ENCODE measurements at regions not wholly inside any gene's neighbourhood (a gene's known extent, or its start where the extent isn't known, plus 50 kb on each side); places are given as distances from the start of the nearest gene placed in this dataset.

DNA sequence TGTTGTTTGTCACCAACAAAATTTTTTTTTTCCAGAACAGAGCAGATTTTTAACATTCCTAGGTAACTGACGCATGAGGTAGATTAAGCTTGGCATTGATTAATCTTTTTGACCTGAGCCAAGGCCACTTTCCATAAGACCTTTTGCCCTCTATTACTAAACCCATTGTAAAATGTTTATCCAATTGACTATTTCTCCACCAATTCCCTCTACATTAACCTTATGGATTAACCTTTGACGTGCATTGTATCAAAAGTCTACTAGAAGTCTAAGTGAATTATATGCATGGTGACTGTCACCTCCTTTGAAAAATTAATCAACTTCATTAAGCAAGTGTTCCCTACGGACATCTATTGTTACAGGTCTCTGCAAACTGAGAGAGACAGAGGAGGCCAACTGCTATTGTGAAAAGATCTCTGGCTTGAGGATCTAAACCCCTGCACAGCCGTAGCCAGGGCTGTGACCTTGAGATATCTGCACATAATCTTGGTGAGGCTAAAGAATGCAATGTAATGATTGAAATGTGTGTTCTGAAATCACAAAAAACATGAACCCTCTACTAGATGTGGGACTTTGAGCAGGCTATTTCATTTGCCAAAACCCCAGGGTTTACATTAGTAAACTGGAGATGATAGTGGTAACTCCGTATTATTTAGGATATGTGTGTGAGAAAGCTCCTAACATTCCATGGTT is 632.2 kb downstream of the TLR4 start (continued):
- no peak for TF ChIP-seq ZEB2 (tag by site-specific recombination; IDR thresholded peaks at IDR 0.05)

DNA sequence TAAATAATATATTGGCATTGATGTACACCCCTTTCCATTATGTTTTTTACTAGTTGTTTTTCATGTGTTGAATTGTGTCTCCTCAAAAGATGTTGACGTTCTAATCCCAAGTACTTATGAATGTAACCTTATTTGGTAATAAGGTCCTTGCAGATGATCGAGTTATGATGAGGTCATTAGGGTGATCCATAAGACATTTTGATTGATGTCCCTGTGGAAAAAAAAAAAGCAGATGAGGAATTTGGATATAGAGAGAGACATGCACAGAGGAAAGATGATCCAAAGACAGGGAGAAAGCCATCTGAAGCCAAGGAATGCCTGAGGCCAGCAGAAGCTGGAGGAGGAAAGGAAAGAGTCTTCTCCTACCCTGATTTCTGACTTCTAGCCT is 632.7 kb downstream of the TLR4 start:
- no peak overlapping the region for H3K27ac ChIP-seq (ENCODE audit: extremely low read depth, low read depth, low read length)
- no peaks in the 10 kb centered on the region for H3K9me3 ChIP-seq (ENCODE audit: control insufficient read depth, insufficient read depth, low read depth, low read length)
- H3K4me3 ChIP-seq (ENCODE audit: low read depth, low read length), result no peak overlapping the region
- ChIA-PET CTCF (no interaction called here), POLR2A (no interaction called here)
- H3K4me1 ChIP-seq (ENCODE audit: control insufficient read depth, insufficient read depth, low read length), result no peaks in the 10 kb centered on the region
- TF ChIP-seq ZNF266 (tag by site-specific recombination; IDR thresholded peaks at IDR 0.05; ENCODE audit: low read depth) (no peak), ZNF391 (tag by site-specific recombination; IDR thresholded peaks at IDR 0.05; ENCODE audit: borderline replicate concordance, low read depth) (no peak), TCF7L2 (IDR thresholded peaks at IDR 0.05; ENCODE audit: borderline replicate concordance, low read depth, low read length) (no peak)
- TF ChIP-seq, protein P1, sequence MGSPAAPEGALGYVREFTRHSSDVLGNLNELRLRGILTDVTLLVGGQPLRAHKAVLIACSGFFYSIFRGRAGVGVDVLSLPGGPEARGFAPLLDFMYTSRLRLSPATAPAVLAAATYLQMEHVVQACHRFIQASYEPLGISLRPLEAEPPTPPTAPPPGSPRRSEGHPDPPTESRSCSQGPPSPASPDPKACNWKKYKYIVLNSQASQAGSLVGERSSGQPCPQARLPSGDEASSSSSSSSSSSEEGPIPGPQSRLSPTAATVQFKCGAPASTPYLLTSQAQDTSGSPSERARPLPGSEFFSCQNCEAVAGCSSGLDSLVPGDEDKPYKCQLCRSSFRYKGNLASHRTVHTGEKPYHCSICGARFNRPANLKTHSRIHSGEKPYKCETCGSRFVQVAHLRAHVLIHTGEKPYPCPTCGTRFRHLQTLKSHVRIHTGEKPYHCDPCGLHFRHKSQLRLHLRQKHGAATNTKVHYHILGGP (tag by site-specific recombination; IDR thresholded peaks at IDR 0.05), result no peak
- TF ChIP-seq, protein P2, sequence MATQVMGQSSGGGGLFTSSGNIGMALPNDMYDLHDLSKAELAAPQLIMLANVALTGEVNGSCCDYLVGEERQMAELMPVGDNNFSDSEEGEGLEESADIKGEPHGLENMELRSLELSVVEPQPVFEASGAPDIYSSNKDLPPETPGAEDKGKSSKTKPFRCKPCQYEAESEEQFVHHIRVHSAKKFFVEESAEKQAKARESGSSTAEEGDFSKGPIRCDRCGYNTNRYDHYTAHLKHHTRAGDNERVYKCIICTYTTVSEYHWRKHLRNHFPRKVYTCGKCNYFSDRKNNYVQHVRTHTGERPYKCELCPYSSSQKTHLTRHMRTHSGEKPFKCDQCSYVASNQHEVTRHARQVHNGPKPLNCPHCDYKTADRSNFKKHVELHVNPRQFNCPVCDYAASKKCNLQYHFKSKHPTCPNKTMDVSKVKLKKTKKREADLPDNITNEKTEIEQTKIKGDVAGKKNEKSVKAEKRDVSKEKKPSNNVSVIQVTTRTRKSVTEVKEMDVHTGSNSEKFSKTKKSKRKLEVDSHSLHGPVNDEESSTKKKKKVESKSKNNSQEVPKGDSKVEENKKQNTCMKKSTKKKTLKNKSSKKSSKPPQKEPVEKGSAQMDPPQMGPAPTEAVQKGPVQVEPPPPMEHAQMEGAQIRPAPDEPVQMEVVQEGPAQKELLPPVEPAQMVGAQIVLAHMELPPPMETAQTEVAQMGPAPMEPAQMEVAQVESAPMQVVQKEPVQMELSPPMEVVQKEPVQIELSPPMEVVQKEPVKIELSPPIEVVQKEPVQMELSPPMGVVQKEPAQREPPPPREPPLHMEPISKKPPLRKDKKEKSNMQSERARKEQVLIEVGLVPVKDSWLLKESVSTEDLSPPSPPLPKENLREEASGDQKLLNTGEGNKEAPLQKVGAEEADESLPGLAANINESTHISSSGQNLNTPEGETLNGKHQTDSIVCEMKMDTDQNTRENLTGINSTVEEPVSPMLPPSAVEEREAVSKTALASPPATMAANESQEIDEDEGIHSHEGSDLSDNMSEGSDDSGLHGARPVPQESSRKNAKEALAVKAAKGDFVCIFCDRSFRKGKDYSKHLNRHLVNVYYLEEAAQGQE (tag by site-specific recombination; IDR thresholded peaks at IDR 0.05), result no peak
- H3K36me3 ChIP-seq (ENCODE audit: control insufficient read depth in 2 of 2, insufficient read depth in 1 of 2, low read length in 2 of 2), result no peaks in the 10 kb centered on the region

DNA sequence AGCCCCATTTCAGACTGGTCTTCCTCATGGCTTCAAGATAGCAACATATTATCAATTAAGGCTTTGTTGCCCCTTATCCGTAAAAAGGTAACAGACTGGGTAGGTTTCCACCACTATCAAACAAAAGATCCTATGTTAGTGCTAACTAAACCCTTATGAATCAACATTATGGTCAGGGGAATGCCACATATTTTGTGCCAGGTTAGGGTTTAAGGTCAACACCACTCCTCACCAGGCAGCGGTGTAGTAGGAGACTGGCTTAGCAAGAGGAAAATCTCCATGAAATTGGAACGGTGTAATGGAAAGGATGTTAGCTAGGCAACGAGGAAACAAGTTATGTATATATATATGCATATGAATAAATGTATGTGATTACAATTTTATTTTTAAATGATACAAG is 655.8 kb downstream of the TLR4 start:
- Histone ChIP-seq H3K4me1 (ENCODE audit: control insufficient read depth, insufficient read depth, low read length) (no peaks in the 10 kb centered on the region), H3K4me3 (ENCODE audit: low read depth, low read length) (no peak overlapping the region), H3K27ac (ENCODE audit: extremely low read depth, low read depth, low read length) (no peak overlapping the region), H3K9me3 (ENCODE audit: control insufficient read depth, insufficient read depth, low read depth, low read length) (no peaks in the 10 kb centered on the region), H3K36me3 (ENCODE audit: control insufficient read depth in 2 of 2, insufficient read depth in 1 of 2, low read length in 2 of 2) (no peaks in the 10 kb centered on the region)
- TF ChIP-seq, protein P3, sequence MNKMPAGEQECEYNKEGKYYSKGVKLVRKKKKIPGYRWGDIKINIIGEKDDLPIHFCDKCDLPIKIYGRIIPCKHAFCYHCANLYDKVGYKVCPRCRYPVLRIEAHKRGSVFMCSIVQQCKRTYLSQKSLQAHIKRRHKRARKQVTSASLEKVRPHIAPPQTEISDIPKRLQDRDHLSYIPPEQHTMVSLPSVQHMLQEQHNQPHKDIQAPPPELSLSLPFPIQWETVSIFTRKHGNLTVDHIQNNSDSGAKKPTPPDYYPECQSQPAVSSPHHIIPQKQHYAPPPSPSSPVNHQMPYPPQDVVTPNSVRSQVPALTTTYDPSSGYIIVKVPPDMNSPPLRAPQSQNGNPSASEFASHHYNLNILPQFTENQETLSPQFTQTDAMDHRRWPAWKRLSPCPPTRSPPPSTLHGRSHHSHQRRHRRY (tag by site-specific recombination; IDR thresholded peaks at IDR 0.05), result no peak
- TF ChIP-seq, protein P4, sequence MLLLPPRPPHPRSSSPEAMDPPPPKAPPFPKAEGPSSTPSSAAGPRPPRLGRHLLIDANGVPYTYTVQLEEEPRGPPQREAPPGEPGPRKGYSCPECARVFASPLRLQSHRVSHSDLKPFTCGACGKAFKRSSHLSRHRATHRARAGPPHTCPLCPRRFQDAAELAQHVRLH (tag by site-specific recombination; IDR thresholded peaks at IDR 0.05), result no peak
- no peak for TF ChIP-seq ZNF335 (tag by site-specific recombination; conservative IDR thresholded peaks at IDR 0.05)
- TF ChIP-seq ZNF571 (tag by site-specific recombination; IDR thresholded peaks at IDR 0.05), result no peak
- TF ChIP-seq ZNF768 (tag by site-specific recombination; IDR thresholded peaks at IDR 0.05), result no peak
- TF ChIP-seq MZF1 (tag by site-specific recombination; IDR thresholded peaks at IDR 0.05; ENCODE audit: borderline replicate concordance), result no peak
- POLR2A ChIA-PET, result no interaction called here
- CTCF ChIA-PET, result interaction anchor here (0.7 kb wide), 1 partner anchor 569 kb away, joined by 3 read pairs; no protein-coding TSS in a partner anchor

DNA sequence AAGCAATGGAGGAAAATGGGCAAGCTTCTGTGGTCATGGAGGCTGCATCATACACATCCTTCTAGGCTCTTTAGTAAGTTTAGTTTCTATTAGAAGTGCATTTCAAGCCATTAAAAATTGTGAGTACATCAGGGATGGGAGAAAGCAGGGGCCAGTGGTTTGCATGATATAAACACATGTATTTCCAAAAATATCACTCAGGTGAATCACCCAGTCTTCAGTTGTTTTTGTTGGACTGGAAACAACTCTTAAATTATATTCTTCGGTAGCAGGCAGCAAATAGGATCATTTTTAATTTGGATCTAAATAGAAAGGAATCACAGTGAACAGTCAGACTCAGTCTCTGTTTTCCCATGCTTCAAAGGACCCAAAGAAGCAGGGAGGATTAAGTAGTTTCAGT is 657.9 kb downstream of the TLR4 start:
- Histone ChIP-seq H3K4me1 (ENCODE audit: control insufficient read depth, insufficient read depth, low read length) (no peaks in the 10 kb centered on the region), H3K27ac (ENCODE audit: extremely low read depth, low read depth, low read length) (no peak overlapping the region), H3K4me3 (ENCODE audit: low read depth, low read length) (no peak overlapping the region), H3K9me3 (ENCODE audit: control insufficient read depth, insufficient read depth, low read depth, low read length) (no peaks in the 10 kb centered on the region), H3K36me3 (ENCODE audit: control insufficient read depth in 2 of 2, insufficient read depth in 1 of 2, low read length in 2 of 2) (no peaks in the 10 kb centered on the region)
- ChIA-PET POLR2A (no interaction called here), CTCF (no interaction called here)
- TF ChIP-seq ZNF366 (tag by site-specific recombination; conservative IDR thresholded peaks at IDR 0.05) (no peak), ZNF621 (tag by site-specific recombination; IDR thresholded peaks at IDR 0.05) (no peak), ZNF146 (tag by site-specific recombination; IDR thresholded peaks at IDR 0.05) (no peak), ZNF350 (tag by site-specific recombination; IDR thresholded peaks at IDR 0.05) (no peak), TCF7L2 (IDR thresholded peaks at IDR 0.05; ENCODE audit: borderline replicate concordance, low read depth, low read length) (no peak)

Data from HEK293 (cell line).